HCT116 (cell line): ENCODE measurements at regions not wholly inside any gene's neighbourhood (a gene's known extent, or its start where the extent isn't known, plus 50 kb on each side); places are given as distances from the start of the nearest gene placed in this dataset.

ENCODE experiments used
- ATAC-seq: fragments of 200-7000 bp; cut with Tn5 transposase; 2 replicates; pipeline ENCODE4 v1.9.1; 2020; ENCODE audit warnings: mild to moderate bottlenecking, moderate library complexity
- BruUV-seq: library from RNA; stranded (reverse); fragments of 400-500 nt; replicated peaks from 2 replicates; lab custom pipeline; 2021; lab: Mats Ljungman, UMichigan
- CTCF ChIA-PET: fragments of 300-600 bp; sonication (Branson Sonifier 250); formaldehyde crosslinking; loops from one replicate; lab custom pipeline; 2021; ENCODE audit warnings: antibody characterized with exemption; lab: Charles Lee
- POLR2A ChIA-PET: fragments of 300-600, 350-600 bp; sonication (Branson Sonifier 250); formaldehyde crosslinking; loops from one replicate; lab custom pipeline; 2021; ENCODE audit warnings: antibody characterized with exemption; lab: Charles Lee
- RAD21 ChIA-PET, 2 experiments: fragments of 300-600 bp; sonication (Branson Sonifier 250); formaldehyde crosslinking; loops; one replicate each; lab custom pipeline; 2023; ENCODE audit warnings: low total read pairs in 2 of 2; ENCODE audit not compliant: uncharacterized antibody in 2 of 2, unreplicated experiment in 2 of 2, low non-redundant PET in 1 of 2; lab: Charles Lee
- DNase-seq: peaks from one replicate; pipeline ENCODE4 v3.0.0-alpha.2; 2010; ENCODE audit warnings: low read depth, low spot score
- H2AFZ ChIP-seq: fragments of 200-600 bp; shearing (Covaris generic), sonication (generic); 2 replicates; pipeline ENCODE4 v1.6.1; 2017; ENCODE audit warnings: low read depth, mixed run types, mixed read lengths, antibody characterized with exemption, low read length; ENCODE audit not compliant: poor library complexity, severe bottlenecking
- H3K27ac ChIP-seq: 2 replicates; pipeline ENCODE4 v1.5.1; 2012; ENCODE audit warnings: low read depth, low read length
- H3K27me3 ChIP-seq: fragments of 200-600 bp; sonication (generic); 2 replicates; pipeline ENCODE4 v1.6.1; 2016; ENCODE audit warnings: mixed run types, low read length, mixed read lengths; ENCODE audit not compliant: insufficient read depth
- H3K36me3 ChIP-seq, 2 experiments: fragments of 200-500 bp in 1 of 2; fragments of 200-600 bp in 1 of 2; sonication (Bioruptor generic) in 1 of 2; sonication (generic) in 1 of 2; 2 replicates each; pipeline versions ENCODE4 v1.5.1 to v1.6.1; 2014 to 2016; ENCODE audit warnings: low read length in 2 of 2, inconsistent platforms in 1 of 2, mixed read lengths in 1 of 2, mixed run types in 1 of 2; ENCODE audit not compliant: insufficient read depth in 2 of 2, control insufficient read depth in 1 of 2
- H3K4me1 ChIP-seq, 2 experiments: fragments of 200-600 bp in 1 of 2; sonication (generic) in 1 of 2; 2 replicates each; pipeline versions ENCODE4 v1.5.1 to v1.6.1; 2012 to 2017; ENCODE audit warnings: low read length in 2 of 2, inconsistent platforms in 1 of 2, mild to moderate bottlenecking in 1 of 2, mixed read lengths in 1 of 2, mixed run types in 1 of 2, moderate library complexity in 1 of 2; ENCODE audit not compliant: insufficient read depth in 2 of 2, control insufficient read depth in 1 of 2
- H3K4me2 ChIP-seq: fragments of 200-600 bp; sonication (generic); 2 replicates; pipeline ENCODE4 v1.6.1; 2017; ENCODE audit warnings: mixed run types, low read length, mixed read lengths
- H3K4me3 ChIP-seq, 2 experiments: fragments of 200-600 bp in 1 of 2; sonication (generic) in 1 of 2; replicated peaks in 1 of 2; 2 replicates each; pipeline ENCODE4 v1.5.1; 2011 to 2016; ENCODE audit warnings: low read length in 2 of 2, control low read depth in 1 of 2, low read depth in 1 of 2, mild to moderate bottlenecking in 1 of 2, mixed read lengths in 1 of 2, mixed run types in 1 of 2
- H3K79me2 ChIP-seq: fragments of 200-600 bp; sonication (generic); 2 replicates; pipeline ENCODE4 v1.6.1; 2017; ENCODE audit warnings: mild to moderate bottlenecking, mixed run types, low read length, moderate library complexity, mixed read lengths; ENCODE audit not compliant: insufficient read depth
- H3K9ac ChIP-seq: fragments of 200-600 bp; sonication (generic); 2 replicates; pipeline ENCODE4 v1.6.1; 2016; ENCODE audit warnings: low read length, mixed read lengths
- H3K9me2 ChIP-seq: fragments of 200-600 bp; sonication (generic), shearing (Covaris generic); 2 replicates; pipeline ENCODE4 v1.6.1; 2017; ENCODE audit warnings: mixed run types, mild to moderate bottlenecking, moderate library complexity; ENCODE audit not compliant: insufficient read depth
- H3K9me3 ChIP-seq, 2 experiments: fragments of 200-500 bp in 1 of 2; fragments of 200-600 bp in 1 of 2; sonication (Bioruptor generic) in 1 of 2; sonication (generic) in 1 of 2; 2 replicates each; pipeline ENCODE4 v1.6.1; 2014 to 2017; ENCODE audit warnings: low read length in 2 of 2, mixed read lengths in 2 of 2, inconsistent platforms in 1 of 2, low read depth in 1 of 2, mild to moderate bottlenecking in 1 of 2, mixed run types in 1 of 2, moderate library complexity in 1 of 2; ENCODE audit not compliant: control insufficient read depth in 1 of 2, insufficient read depth in 1 of 2
- H4K20me1 ChIP-seq: fragments of 200-600 bp; sonication (generic), shearing (Covaris generic); 2 replicates; pipeline ENCODE4 v1.6.1; 2017; ENCODE audit warnings: mixed run types, mild to moderate bottlenecking, moderate library complexity; ENCODE audit not compliant: insufficient read depth
- ATF3 ChIP-seq: IDR thresholded peaks from 2 replicates; pipeline ENCODE4 v1.6.1; 2012
- CBX3 ChIP-seq: IDR thresholded peaks from 2 replicates; pipeline ENCODE4 v1.6.1; 2012; ENCODE audit warnings: low read depth
- FOSL1 ChIP-seq: IDR thresholded peaks from 2 replicates; pipeline ENCODE4 v1.6.1; 2012; ENCODE audit warnings: low read depth
- SP1 ChIP-seq: IDR thresholded peaks from 2 replicates; pipeline ENCODE4 v1.6.1; 2012; ENCODE audit warnings: low read depth
- YY1 ChIP-seq: IDR thresholded peaks from 2 replicates; pipeline ENCODE4 v1.6.1; 2011; ENCODE audit warnings: low read length, low read depth, moderate library complexity, mild to moderate bottlenecking; ENCODE audit not compliant: insufficient replicate concordance; ENCODE audit errors: extremely low read depth
- intact Hi-C: fragments of 100-400 bp; cut with micrococcal nuclease; formaldehyde crosslinking; loops from 2 replicates; pipeline ENCODE4 v1.10.0; 2022
- TF ChIP-seq, protein P1 (sequence below): IDR thresholded peaks from 2 replicates; pipeline ENCODE4 v1.6.1; 2012; ENCODE audit warnings: low read depth
- TF ChIP-seq, protein P2 (sequence below), 3 experiments: fragments of 200-600 bp in 1 of 3; sonication (generic) in 1 of 3; IDR thresholded peaks in 2 of 3; conservative IDR thresholded peaks in 1 of 3; 2 replicates each; pipeline ENCODE4 v1.5.1; 2012 to 2017; ENCODE audit warnings: low read depth in 2 of 3, low read length in 2 of 3, antibody characterized with exemption in 1 of 3, borderline replicate concordance in 1 of 3, control low read depth in 1 of 3, mild to moderate bottlenecking in 1 of 3, mixed read lengths in 1 of 3, mixed run types in 1 of 3, moderate library complexity in 1 of 3; ENCODE audit not compliant: insufficient read depth in 1 of 3

- no peaks in the 10 kb centered on the region for H3K27me3 ChIP-seq
- H2AFZ ChIP-seq = no peak overlapping the region
- no peak for ATAC-seq
- H3K36me3 ChIP-seq = no peaks in the 10 kb centered on the region
- H3K4me1 ChIP-seq = no peaks in the 10 kb centered on the region
- no TSS peak for BruUV-seq
- no peak overlapping the region for H3K27ac ChIP-seq
- no peaks in the 10 kb centered on the region for H4K20me1 ChIP-seq
- no peaks in the 10 kb centered on the region for H3K79me2 ChIP-seq
- no peak overlapping the region for H3K4me2 ChIP-seq
- no peak for DNase-seq
- H3K9me2 ChIP-seq = no peaks in the 10 kb centered on the region
- CTCF ChIA-PET = no interaction called here
- POLR2A ChIA-PET = no interaction called here
- RAD21 ChIA-PET = no interaction called here
- TF ChIP-seq, protein P1, sequence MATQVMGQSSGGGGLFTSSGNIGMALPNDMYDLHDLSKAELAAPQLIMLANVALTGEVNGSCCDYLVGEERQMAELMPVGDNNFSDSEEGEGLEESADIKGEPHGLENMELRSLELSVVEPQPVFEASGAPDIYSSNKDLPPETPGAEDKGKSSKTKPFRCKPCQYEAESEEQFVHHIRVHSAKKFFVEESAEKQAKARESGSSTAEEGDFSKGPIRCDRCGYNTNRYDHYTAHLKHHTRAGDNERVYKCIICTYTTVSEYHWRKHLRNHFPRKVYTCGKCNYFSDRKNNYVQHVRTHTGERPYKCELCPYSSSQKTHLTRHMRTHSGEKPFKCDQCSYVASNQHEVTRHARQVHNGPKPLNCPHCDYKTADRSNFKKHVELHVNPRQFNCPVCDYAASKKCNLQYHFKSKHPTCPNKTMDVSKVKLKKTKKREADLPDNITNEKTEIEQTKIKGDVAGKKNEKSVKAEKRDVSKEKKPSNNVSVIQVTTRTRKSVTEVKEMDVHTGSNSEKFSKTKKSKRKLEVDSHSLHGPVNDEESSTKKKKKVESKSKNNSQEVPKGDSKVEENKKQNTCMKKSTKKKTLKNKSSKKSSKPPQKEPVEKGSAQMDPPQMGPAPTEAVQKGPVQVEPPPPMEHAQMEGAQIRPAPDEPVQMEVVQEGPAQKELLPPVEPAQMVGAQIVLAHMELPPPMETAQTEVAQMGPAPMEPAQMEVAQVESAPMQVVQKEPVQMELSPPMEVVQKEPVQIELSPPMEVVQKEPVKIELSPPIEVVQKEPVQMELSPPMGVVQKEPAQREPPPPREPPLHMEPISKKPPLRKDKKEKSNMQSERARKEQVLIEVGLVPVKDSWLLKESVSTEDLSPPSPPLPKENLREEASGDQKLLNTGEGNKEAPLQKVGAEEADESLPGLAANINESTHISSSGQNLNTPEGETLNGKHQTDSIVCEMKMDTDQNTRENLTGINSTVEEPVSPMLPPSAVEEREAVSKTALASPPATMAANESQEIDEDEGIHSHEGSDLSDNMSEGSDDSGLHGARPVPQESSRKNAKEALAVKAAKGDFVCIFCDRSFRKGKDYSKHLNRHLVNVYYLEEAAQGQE = no peak
- TF ChIP-seq ATF3 (no peak), CBX3 (no peak), SP1 (no peak), FOSL1 (no peak), YY1 (no peak)
- TF ChIP-seq, protein P2, sequence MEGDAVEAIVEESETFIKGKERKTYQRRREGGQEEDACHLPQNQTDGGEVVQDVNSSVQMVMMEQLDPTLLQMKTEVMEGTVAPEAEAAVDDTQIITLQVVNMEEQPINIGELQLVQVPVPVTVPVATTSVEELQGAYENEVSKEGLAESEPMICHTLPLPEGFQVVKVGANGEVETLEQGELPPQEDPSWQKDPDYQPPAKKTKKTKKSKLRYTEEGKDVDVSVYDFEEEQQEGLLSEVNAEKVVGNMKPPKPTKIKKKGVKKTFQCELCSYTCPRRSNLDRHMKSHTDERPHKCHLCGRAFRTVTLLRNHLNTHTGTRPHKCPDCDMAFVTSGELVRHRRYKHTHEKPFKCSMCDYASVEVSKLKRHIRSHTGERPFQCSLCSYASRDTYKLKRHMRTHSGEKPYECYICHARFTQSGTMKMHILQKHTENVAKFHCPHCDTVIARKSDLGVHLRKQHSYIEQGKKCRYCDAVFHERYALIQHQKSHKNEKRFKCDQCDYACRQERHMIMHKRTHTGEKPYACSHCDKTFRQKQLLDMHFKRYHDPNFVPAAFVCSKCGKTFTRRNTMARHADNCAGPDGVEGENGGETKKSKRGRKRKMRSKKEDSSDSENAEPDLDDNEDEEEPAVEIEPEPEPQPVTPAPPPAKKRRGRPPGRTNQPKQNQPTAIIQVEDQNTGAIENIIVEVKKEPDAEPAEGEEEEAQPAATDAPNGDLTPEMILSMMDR (IDR thresholded peaks at IDR 0.05 in 2 of 3, conservative IDR thresholded peaks at IDR 0.05 in 1 of 3; ENCODE audit: borderline replicate concordance in 1 of 3, insufficient read depth in 1 of 3, low read depth in 2 of 3, low read length in 2 of 3) = no peak
- no peak overlapping the region for H3K4me3 ChIP-seq
- intact Hi-C loops = no loop called here
- no peak overlapping the region for H3K9ac ChIP-seq
- H3K9me3 ChIP-seq = peaks cover 11 to 22% of the 10 kb centered on the region in 2 experiments; a peak in 2 of 4 replicates
Measured at GRCh38 chr18:4524096-4524495, 69.0 kb upstream of the DLGAP1 start.
